ENCODE measurements at regions not wholly inside any gene's neighbourhood (a gene's known extent, or its start where the extent isn't known, plus 50 kb on each side); places are given as distances from the start of the nearest gene placed in this dataset.
"Not testable (repeated sequence)": the region's sequence is repeated elsewhere in the genome, so short reads cannot be mapped to it uniquely, and the experiment has no call there.

GRCh38 chr14:80055667-80056496 lies 155.4 kb downstream of the DIO2 start:
- DNase-seq (ENCODE audit: low read depth): no peak

- no peak for DNase-seq (ENCODE audit: low read depth)
Measured at GRCh38 chr14:80055226-80055625, 156.1 kb downstream of the DIO2 start.

GRCh38 chr14:80054020-80054419 lies 157.3 kb downstream of the DIO2 start:
- DNase-seq (ENCODE audit: low read depth): no peak

DNA sequence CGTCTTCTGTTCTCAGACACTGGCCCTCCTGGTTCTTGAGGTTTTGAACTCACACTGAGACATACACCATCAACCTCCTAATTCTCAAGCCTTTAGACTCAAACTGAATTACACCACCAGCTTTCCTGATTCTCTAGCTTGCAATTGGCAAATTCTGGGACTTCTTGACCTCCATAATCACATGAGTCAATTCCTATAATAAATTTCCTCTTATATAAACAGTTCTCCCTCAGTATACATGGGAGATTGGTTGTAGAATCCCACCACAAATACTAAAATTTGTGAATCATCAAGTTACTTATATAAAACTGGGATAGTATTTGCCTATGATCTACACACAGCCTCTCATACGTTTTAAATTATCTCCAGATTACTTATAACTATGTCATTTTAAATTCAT lies 162.2 kb downstream of the DIO2 start:
- no peak for DNase-seq (ENCODE audit: low read depth)

DNA sequence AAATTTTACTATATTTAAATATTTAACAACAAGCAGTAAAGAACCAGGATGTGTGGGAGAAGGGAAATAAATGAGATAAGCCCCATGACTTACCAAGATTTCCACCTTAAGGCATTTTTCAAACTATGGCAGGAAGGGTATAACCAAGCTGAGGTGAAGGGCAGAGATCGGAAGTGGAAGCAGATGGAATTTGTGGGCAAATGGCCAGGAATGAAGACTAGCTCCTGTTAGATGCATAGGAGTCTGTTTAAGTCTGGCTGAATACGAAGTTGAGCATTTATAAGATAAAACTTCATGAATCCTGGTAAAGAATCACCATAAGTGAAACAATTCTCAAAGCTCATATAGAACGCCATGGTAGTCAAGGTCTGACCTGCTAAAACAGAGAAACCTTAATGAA lies 163.5 kb downstream of the DIO2 start:
- DNase-seq (ENCODE audit: low read depth): no peak

- no peak for DNase-seq (ENCODE audit: low read depth)
Measured at GRCh38 chr14:80037349-80037748, 174.0 kb downstream of the DIO2 start.

DNA sequence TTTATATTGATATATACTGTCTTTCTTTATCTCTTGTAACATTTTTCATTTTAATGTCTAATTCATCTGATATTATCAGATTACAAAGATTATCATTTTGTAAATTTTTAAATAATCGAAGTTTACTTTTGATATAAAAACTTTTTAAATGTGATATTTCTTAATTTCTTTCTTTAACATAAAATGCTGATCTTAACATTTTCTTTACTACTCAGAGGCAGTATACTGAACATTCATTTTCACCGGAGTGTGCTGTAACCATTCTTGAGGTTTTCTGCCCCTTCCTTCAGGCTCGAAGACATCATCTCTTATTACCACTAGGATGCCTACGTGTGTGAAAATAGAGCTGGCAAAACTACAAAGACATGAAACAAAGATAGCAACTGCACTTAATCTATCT lies 186.9 kb downstream of the DIO2 start:
- DNase-seq (ENCODE audit: low read depth): no peak

DNA sequence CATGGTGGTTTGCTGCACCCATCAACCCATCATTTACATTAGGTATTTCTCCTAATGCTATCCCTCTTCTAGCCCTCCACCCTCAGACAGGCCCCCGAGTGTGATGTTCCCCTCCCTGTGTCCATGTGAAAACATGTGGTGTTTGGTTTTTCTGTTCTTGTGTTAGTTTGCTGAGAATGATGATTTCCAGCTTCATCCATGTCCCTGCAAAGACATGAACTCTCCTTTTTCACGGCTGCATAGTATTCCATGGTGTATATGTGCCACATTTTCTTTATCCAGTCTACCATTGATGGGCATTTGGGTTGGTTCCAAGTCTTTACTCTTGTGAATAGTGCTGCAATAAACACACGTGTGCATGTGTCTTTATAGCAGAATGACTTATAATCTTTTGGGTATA lies 192.8 kb downstream of the DIO2 start:
- DNase-seq (ENCODE audit: low read depth): not testable (repeated sequence)

DNA sequence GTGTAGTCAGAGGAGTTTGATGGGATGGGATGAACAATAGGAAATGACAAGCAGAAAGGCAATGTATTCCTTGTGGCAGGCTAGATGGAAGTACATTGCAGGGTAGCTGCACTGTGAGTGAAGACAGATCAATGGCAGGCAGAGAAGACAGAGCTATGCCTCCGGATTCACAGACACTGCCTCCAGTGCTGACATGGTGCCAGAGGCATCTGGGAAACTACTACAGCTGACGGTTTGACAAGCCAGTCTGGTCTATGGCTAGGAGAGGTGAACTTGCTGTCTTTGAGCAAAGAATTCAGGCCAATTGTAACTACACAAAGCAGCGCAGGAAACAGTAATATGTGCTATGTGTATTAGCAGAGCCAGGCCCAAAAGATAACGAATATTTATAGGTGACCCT lies 193.5 kb downstream of the DIO2 start:
- no peak for DNase-seq (ENCODE audit: low read depth)

GRCh38 chr14:80010245-80010644 lies 201.1 kb downstream of the DIO2 start:
- DNase-seq (ENCODE audit: low read depth): not testable (repeated sequence)

GRCh38 chr14:80005561-80005960 lies 205.7 kb downstream of the DIO2 start:
- DNase-seq (ENCODE audit: low read depth): no peak

- no peak for DNase-seq (ENCODE audit: low read depth)
Measured at GRCh38 chr14:80004871-80005270, 206.4 kb downstream of the DIO2 start.

GRCh38 chr14:80003138-80003537 lies 208.2 kb downstream of the DIO2 start:
- DNase-seq (ENCODE audit: low read depth): no peak

GRCh38 chr14:79997509-79998208 lies 213.6 kb downstream of the DIO2 start:
- no peak for DNase-seq (ENCODE audit: low read depth)

- DNase-seq (ENCODE audit: low read depth): no peak
Measured at GRCh38 chr14:79992407-79993198, 218.7 kb downstream of the DIO2 start.

- DNase-seq (ENCODE audit: low read depth): no peak
Measured at GRCh38 chr14:79991866-79992265, 219.4 kb downstream of the DIO2 start.

DNA sequence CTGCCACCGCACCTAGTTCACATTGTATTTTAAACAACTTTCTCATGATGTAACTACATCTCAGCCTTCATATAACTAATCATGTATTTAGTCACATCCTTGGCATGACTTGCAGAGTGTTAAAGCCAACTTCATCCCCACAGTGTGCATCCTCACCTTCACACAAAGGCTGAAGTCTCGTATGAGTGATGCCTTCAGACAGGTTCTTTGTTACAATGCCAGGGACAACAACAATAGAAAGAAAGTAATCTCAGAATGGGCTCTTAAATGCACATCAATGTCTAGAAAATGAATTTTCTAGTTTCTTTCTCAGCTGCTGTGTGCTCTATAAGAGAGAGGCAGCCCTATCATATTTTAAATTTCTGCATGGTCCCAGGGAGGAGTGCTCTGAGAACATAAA lies 221.3 kb downstream of the DIO2 start:
- no peak for DNase-seq (ENCODE audit: low read depth)

- DNase-seq (ENCODE audit: low read depth): no peak
Measured at GRCh38 chr14:79986251-79986650, 225.1 kb downstream of the DIO2 start.

GRCh38 chr14:79972230-79972629 lies 239.1 kb downstream of the DIO2 start:
- no peak for DNase-seq (ENCODE audit: low read depth)

DNA sequence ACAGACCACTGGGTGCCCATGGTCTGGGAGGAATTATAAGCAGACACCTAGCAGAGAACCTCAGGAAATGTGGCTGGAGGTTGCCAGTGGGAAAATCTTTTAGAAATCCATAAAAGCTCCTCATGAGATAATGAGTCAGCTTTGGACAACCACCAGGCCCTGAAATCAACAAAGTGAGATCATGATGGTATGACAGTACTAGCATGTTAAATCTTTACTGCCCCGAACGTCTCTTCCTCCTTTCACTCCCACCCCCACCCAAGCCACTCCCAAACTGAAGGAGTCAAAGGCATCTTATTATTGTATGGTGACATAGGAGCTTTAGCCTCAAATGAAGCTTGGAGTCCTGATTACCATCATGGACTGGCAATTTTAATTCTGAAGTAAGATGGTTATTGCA lies 240.0 kb downstream of the DIO2 start:
- DNase-seq (ENCODE audit: low read depth): peak; percentile 21

DNA sequence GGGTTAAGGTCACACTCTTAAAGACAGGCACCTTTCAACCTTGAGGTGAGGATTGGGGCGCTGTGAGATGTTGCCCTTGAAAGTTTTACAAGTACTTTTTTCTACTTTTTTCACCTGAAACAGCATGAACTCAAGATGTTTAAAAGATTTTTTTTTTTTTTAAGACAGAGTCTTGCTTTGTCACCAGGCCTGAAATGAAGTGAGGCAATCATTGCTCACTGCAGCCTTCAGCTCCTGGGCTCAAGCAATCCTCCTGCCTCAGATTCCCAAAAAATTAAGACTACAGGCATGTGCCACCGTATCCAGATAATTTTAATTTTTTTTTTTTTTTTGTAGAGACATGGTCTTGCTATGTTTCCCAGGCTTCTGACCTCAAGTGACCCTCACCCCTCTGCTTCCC lies 243.9 kb downstream of the DIO2 start:
- DNase-seq (ENCODE audit: low read depth): no peak

DNA sequence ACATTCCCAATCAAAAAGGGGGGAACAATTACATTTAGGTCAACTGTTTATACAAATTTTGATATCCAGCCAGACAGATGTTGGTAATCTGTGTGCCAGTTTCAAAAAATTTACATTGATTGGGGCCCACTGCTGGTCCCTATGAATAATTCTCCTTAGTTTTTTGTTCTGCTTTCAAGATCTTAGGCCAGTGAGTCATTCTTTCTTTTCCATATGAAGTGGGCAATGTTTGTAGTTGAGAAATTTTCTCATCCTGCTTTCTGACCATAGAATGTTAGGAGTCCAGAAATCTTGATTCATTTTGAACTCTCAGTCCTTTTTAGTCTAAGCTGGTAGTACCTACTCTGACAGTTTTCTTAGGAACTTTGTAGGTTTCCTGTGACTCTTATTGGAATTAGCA lies 244.3 kb downstream of the DIO2 start:
- no peak for DNase-seq (ENCODE audit: low read depth)

DNA sequence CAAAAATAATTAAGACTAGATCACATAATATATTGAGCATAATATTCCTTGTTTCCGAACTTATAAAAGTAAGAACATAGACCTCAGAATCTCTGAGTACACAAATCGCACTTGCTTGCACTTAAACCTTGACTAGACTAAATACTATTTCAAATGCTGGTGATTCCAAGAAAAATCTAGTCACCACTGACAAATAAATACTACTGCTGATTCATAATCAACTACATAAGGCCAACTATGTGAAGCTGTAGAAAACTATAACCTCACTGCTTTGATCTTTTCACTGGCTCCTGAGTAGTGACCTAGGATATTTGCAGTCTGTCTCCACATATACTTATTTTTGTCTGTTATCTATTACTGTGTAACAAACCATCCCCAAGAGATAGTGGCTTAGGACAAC lies 245.4 kb downstream of the DIO2 start:
- DNase-seq (ENCODE audit: low read depth): no peak
